Activated naive CD8-positive, alpha-beta T cell treated with anti-CD3 and anti-CD28 coated beads, Interleukin-2, amount 50 U/mL, for 16 hours (primary cell): ENCODE measurements at regions not wholly inside any gene's neighbourhood (a gene's known extent, or its start where the extent isn't known, plus 50 kb on each side); places are given as distances from the start of the nearest gene placed in this dataset.
"Not testable (repeated sequence)": the region's sequence is repeated elsewhere in the genome, so short reads cannot be mapped to it uniquely, and the experiment has no call there.

Source experiments
- DNase-seq: peaks from one replicate; pipeline ENCODE4 v3.0.0-alpha.2; 2020; ENCODE audit warnings: low read depth, low spot score

DNA sequence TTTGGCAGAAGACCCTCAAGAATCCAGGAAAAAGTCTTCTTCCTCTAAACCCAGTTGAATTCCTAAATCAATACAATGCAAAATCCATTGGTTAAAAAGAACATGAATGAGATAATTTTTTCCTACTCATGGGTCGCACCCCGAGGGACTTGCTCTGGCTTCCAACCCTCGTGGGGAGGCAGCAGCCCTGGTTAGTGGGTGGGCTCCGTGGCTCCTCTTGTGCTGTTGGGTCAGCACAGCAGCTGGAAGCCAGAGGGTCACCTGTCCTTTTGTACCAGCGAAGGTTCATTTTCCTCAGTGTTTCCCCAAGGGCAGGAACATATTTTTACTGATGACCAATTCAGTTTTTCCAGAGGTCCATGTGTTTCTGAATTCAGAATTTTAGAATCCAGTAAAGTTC is 120.6 kb upstream of the S1PR3 start:
- DNase-seq, result no peak

DNA sequence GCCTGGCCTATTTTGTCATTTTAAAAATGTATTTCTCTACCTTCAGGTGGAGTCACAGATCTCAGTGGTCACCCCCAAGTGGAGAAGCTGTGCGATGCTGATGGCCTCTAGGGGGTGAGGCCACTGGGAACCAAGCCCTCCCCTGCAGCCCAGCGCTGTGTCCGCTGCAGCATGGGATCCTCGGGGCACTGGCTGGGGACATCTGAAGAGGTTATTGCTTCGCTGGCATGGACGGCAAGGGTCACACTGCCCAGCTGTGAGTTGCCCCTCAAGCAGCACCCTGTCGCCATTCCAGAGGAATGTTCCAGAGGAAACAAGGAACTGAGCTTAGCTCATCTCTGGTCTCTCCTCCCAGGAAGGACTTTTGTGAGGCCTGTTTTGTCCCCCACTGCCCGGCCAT is 119.6 kb upstream of the S1PR3 start:
- DNase-seq, result no peak

GRCh38 chr9:88872192-88872946 is 118.9 kb upstream of the S1PR3 start:
- DNase-seq, result no peak

DNA sequence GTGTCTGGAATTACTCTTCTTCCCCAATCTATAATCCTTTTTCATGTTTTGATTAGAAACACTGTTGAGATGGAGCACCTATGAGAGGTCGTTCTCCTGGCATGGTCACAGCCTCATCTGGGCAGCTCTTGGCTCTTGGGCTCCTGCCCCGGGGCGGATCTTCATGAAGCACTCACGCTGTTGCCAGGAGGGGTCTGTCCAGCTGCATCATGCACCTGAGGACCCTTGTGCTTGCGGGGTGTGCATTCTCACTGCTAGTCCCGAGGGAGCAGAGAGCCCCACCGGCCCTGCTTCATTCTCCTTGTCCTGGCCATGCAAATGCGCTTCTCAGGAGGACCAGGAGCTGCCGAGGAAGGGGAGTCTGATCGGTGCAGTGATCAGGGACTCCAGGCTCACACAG is 117.6 kb upstream of the S1PR3 start:
- no peak for DNase-seq

GRCh38 chr9:88874391-88874790 is 116.9 kb upstream of the S1PR3 start:
- no peak for DNase-seq

DNA sequence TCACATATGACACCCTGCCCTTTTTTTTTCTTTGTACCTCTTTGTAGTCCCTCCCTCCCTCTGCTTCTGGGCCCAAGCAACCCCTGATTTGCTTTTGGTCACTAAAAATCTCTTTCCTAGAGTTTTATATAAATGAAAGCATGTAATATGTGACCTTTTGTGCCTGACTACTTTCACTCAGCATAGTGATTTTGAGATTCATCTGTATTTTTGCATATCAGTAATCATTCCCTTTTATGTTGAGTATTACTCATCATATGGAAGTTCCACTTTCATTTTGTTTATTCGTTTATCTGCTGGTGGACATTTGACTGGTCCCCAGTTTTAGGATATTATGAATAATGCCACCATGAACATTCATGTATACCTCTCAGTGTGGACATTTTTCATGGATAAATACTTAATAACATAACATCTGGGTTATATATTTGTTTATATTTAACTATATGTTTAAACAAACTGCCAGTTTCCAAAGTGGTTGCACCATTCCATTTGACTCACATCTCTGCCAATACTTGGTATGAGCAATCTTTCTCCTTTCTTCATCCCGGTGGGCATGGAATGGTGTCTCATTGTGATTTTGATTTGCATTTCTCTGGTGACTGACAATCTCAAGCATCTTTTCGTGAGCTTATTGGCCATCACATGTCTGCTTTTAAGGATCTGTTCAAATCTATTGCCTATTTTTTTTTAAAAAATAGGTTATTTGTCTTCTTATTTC is 115.7 kb upstream of the S1PR3 start:
- no peak for DNase-seq

GRCh38 chr9:88880199-88880598 is 111.1 kb upstream of the S1PR3 start:
- DNase-seq, result no peak

DNA sequence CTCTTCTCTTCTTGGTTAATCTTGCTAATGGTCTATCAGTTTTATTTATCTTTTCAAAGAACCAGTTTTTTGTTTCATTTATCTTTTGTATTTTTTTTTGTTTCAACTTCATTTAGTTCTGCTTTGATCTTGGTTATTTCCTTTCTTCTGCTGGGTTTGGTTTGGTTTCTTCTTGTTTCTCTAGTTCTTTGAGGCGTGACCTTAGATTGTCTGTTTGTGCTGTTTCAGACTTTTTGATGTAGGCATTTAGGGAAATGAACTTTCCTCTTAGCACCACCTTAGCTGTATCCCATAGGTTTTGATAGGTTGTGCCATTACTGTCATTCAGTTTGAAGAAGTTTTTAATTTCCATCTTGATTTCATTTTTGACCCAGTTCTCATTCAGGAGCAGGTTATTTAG is 107.0 kb upstream of the S1PR3 start:
- DNase-seq, result not testable (repeated sequence)

DNA sequence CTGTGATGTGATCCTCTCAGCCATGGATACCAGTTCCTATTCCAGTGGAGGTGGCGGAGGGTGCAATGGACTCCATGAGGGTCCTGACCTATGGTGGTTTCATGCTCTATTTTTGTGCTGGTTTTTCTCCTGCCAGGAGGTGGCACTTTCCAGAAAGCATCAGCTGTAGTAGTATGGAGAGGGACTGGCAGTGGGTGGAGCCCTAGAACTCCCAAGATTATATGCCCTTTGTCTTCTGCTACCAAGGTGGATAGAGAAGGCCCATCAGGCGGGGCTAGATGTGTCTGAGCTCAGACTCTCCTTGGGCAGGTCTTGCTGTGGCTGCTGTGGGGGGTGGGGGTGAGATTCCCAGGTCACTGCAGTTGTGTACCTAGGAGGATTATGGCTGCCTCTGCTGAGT is 104.5 kb upstream of the S1PR3 start:
- DNase-seq, result not testable (repeated sequence)

DNA sequence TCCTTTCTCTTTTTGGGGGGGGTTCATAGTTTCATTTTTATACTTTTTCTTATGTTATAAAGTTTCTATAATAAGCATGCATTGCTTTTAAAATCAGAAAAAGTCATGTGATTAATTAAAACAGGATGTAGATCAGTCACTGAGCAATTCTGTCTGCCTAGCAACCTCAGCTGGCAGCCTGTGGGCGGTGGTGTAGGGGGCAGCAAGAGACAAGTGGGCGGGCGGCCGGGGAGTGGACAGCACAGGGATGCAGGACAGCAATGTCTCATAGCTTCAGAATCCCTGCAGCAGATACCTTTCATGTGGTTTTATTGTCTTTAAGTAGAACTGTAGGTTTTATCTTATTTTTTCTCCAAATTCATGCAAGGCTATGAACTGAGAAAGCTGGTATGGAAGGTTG is 101.9 kb upstream of the S1PR3 start:
- DNase-seq, result no peak

DNA sequence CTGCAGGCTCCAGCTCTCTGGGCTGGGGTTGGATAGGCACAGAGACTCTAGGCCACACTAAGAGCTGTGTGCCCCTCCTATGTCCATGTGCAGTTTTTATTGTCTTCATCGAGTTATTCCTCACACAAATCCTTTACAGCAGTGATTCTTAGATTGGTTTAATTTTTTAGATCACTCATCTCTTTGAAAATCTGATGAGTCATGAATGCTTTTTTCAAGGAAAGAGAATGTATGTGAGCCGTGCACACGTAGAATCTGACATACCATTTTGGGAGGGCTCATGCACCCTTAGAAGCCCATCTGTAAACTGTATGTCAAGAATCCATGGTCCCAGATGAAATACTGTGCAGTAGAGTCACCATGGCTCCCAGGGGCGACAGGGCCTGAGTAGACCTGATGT is 100.7 kb upstream of the S1PR3 start:
- no peak for DNase-seq

DNA sequence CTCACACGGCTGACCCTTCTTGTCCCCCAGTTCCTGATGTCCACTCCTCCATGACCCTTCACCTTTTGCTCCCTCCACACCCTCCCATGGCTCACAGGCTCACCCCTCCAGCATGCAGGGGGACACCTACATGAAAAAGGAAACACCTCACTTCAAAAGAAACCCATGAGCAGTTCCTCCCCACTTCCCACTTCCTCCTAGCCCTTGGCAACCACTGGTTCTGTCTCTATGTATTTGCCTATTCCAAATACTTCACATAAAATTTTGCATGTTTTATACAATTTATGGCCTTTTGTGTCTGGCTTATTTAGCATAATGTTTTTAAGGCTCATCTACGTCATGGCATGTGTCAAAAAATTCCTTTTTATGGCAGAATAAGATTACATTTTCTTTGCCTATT is 100.2 kb upstream of the S1PR3 start:
- no peak for DNase-seq

DNA sequence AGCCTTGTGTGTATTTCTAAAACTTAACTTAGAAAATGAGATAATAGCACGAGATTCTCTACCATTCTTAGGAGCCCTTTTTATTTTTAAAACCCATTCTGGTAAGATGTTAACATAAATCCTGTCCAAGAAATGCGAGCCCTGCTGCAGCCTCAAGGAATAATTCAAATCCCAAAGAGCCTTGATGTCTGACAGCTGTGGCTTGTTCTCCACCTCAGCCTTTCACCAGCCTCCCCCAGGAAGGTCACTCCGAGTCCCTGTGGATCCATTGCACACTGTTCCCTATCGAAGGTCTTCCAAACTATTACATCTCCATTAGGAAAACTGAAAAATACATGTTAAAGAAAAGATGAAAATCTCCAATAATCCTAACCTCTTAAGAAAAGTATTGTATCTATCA is 98.5 kb upstream of the S1PR3 start:
- no peak for DNase-seq

DNA sequence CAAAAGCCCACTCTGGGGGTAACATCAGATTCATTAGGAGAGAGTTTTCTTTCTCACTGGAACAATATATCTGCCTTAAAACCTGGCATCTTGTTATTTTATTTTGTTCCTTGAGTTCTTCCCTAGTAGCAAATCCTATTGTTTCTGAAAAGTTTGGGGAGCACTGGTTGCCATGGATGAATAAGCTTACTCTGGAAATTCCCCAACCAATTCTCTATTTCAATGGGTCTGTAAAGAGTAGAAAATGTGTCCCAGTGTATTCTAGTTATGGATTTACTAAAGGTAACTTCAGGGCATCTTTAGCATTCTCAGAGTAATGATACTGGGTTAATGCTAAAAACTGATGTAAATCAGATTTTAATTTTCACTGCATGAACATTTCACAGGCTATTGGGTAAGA is 94.2 kb upstream of the S1PR3 start:
- no peak for DNase-seq

DNA sequence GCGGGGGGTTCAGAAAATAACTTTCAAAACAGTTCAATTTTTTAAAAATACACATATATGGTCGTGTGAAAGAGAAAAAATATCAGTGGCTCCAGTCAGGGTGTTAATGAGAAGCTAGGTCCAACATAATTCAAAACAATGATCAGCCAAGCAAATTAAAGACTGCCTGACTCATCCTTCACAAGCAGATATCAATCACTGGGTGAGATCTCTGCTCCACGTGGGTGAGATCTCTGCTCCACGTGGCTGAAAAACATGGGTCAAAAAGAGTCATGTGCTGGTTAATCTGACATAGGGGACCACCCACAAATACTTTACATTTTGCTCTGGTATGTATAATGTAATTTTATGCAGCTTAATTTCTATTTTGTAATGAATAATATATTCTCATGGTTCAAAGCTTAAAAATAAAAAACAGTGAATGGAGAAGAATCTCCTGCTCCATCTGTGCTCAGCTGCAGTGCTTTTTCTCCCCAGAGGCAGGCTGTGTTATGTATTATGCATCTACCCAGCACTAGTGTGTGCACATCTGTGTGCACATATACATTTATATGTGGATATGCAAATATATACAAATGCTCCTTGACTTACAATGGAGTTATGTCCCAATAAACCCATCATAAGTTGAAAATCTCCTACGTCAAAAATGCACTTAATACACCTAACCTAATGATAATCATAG is 93.1 kb upstream of the S1PR3 start:
- no peak for DNase-seq

DNA sequence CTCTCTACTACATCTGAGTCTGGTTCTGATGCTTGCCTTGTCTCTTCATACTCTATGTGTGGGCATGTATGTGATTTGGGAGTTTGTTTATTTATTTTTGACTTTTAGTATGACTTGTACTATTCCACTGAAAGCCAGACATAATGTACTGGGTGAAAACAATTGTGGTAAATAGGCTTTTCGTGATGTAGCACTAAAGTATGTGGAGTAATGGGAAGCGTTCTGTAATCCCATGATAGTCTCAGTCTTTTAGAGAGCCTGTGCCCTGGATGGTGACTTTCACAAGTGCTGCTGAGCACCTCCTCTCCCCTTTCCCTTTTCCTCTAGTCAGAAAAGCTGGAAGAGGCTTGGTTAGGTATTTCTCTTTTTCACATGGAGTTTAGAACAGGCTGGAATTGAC is 85.8 kb upstream of the S1PR3 start:
- DNase-seq, result no peak

DNA sequence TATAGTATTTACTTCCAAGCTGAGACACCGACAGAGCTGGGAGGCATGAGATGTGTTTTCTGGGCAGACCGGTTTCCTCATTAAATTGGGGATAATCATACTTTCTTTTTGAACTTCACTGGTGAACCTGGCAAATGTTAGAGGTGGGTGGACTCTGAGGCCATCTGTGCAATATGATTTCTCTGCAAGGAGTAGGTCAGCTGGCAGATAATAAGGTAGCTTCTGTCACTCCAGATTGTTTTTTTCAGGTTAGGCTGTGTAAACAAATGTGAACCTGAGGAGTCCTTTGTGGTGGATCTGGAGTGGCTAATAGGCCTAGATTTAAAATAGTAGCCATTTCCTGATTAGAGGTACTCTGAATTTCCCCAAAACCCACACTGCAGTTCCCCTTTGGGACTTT is 75.4 kb upstream of the S1PR3 start:
- no peak for DNase-seq

- DNase-seq, result no peak
Measured at GRCh38 chr9:88916894-88917293, 74.4 kb upstream of the S1PR3 start.

DNA sequence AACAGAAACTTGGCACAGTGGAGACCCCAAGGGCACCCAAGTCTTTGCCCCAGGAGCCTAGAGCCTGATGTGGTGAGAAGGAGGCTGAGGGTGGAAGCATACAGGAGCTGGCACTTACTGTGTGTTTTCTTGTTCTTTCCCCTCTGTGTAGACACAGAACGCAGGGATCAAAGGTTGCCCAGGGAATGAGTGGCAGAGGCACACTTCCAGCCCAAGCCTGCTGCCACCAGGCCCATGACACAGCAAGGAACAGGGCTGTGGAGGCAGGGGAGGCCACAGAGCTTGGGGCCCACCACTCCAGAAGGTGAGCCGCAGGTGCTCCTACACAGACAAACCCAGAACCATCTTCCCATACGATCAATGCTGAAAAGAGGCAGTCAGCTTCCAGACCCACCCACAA is 73.9 kb upstream of the S1PR3 start:
- no peak for DNase-seq

GRCh38 chr9:88918537-88918936 is 72.7 kb upstream of the S1PR3 start:
- DNase-seq, result not testable (repeated sequence)

DNA sequence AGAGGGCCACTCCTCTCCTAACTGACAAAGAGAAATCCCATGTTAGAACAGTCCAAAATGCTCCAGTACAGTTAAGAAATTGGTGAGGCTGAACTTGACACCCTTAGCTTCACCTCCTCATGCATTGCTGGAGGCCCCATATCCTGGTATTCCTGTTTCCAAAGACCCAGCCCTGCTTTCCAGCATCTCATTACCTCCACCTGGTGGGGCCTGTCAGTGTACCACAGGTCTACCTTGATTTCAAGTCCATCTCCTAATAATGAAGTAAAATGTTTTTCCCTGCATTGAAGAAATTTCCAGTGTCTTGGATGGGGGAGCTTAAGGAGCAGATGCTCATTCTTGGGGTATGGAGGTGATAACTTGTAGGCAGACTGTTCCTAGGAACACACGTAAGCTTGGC is 70.6 kb upstream of the S1PR3 start:
- no peak for DNase-seq

- DNase-seq, result peak; percentile 11
Measured at GRCh38 chr9:88922091-88922490, 69.2 kb upstream of the S1PR3 start.

- DNase-seq, result no peak
Measured at GRCh38 chr9:88923092-88923491, 68.2 kb upstream of the S1PR3 start.
